AG04450 (cell line): ENCODE measurements at regions not wholly inside any gene's neighbourhood (a gene's known extent, or its start where the extent isn't known, plus 50 kb on each side); places are given as distances from the start of the nearest gene placed in this dataset.

Experiments
- CTCF ChIA-PET: fragments of 300-600, 350-600 bp; formaldehyde crosslinking; extraction: SDS; loops from one replicate; lab custom pipeline; 2022; ENCODE audit warnings: antibody characterized with exemption, inconsistent platforms; lab: Charles Lee
- POLR2A ChIA-PET: fragments of 350-600 bp; formaldehyde crosslinking; extraction: SDS; loops from one replicate; lab custom pipeline; 2021; ENCODE audit warnings: antibody characterized with exemption, inconsistent platforms; lab: Yijun Ruan, JAX
- DNase-seq: peaks from one replicate; pipeline ENCODE4 v3.0.0-alpha.2; 2011; ENCODE audit warnings: low read depth, low spot score
- H3K27ac ChIP-seq: one replicate; pipeline ENCODE4 v1.5.1; 2012; ENCODE audit warnings: low read depth, low read length, control low read depth
- H3K27me3 ChIP-seq: one replicate; pipeline ENCODE4 v1.6.0; 2012; ENCODE audit warnings: low read length; ENCODE audit not compliant: control insufficient read depth, insufficient read depth
- H3K4me3 ChIP-seq: 2 replicates; pipeline ENCODE4 v1.5.1; 2011; ENCODE audit warnings: mild to moderate bottlenecking, low read depth, low read length, control low read depth
- H3K9me3 ChIP-seq: 2 replicates; pipeline ENCODE4 v1.5.1; 2012; ENCODE audit warnings: low read length; ENCODE audit not compliant: control insufficient read depth, insufficient read depth
- CTCF ChIP-seq: IDR thresholded peaks from 2 replicates; pipeline ENCODE4 v1.5.1; 2011; ENCODE audit warnings: low read depth, low read length, control low read depth, inconsistent platforms

GRCh38 chr1:219717536-219717935 lies 104.6 kb upstream of the ZC3H11B start:
- Histone ChIP-seq H3K27me3 (no peaks in the 10 kb centered on the region), H3K9me3 (no peaks in the 10 kb centered on the region), H3K4me3 (no peak overlapping the region), H3K27ac (no peak overlapping the region)
- no peak for DNase-seq
- TF ChIP-seq CTCF = no peak
- ChIA-PET POLR2A (no interaction called here), CTCF (interaction anchor here (0.8 kb wide), 1 partner anchor 8 kb away, joined by 3 read pairs; no protein-coding TSS in a partner anchor)

- DNase-seq = no peak
- no peak overlapping the region for H3K4me3 ChIP-seq
- POLR2A ChIA-PET = no interaction called here
- no peaks in the 10 kb centered on the region for H3K9me3 ChIP-seq
- CTCF ChIA-PET = no interaction called here
- TF ChIP-seq CTCF = no peak
- H3K27ac ChIP-seq = no peak overlapping the region
- no peaks in the 10 kb centered on the region for H3K27me3 ChIP-seq
Observed at GRCh38 chr1:219716611-219717114, 103.8 kb upstream of the ZC3H11B start.

- Histone ChIP-seq H3K27ac (no peak overlapping the region), H3K9me3 (no peaks in the 10 kb centered on the region), H3K4me3 (no peak overlapping the region), H3K27me3 (no peaks in the 10 kb centered on the region)
- CTCF ChIA-PET = no interaction called here
- no peak for TF ChIP-seq CTCF
- no peak for DNase-seq
- POLR2A ChIA-PET = no interaction called here
Observed at GRCh38 chr1:219713981-219714381, 101.1 kb upstream of the ZC3H11B start.

GRCh38 chr1:219712506-219712905 lies 99.6 kb upstream of the ZC3H11B start:
- ChIA-PET CTCF (no interaction called here), POLR2A (no interaction called here)
- no peaks in the 10 kb centered on the region for H3K9me3 ChIP-seq
- H3K27ac ChIP-seq = no peak overlapping the region
- no peak overlapping the region for H3K4me3 ChIP-seq
- TF ChIP-seq CTCF = no peak
- no peak for DNase-seq
- H3K27me3 ChIP-seq = no peaks in the 10 kb centered on the region

- Histone ChIP-seq H3K9me3 (no peaks in the 10 kb centered on the region), H3K27me3 (no peaks in the 10 kb centered on the region), H3K4me3 (no peak overlapping the region), H3K27ac (no peak overlapping the region)
- DNase-seq = peak; percentile 58
- TF ChIP-seq CTCF = no peak
- ChIA-PET CTCF (interaction anchor here (0.6 kb wide), 1 partner anchor 743 kb away, joined by 5 read pairs; no protein-coding TSS in a partner anchor), POLR2A (interaction anchor here (0.7 kb wide), 1 partner anchor 122 kb away, joined by 7 read pairs; no protein-coding TSS in a partner anchor)
Observed at GRCh38 chr1:219710529-219711194, 97.8 kb upstream of the ZC3H11B start.
